HG03565 (cell line): ENCODE measurements at regions not wholly inside any gene's neighbourhood (a gene's known extent, or its start where the extent isn't known, plus 50 kb on each side); places are given as distances from the start of the nearest gene placed in this dataset.

Experiments
- ATAC-seq: cut with Tn5 transposase; IDR thresholded peaks from one replicate; pipeline ENCODE4 v1.9.1; 2021; ENCODE audit warnings: mild to moderate bottlenecking, moderate library complexity; ENCODE audit not compliant: unreplicated experiment

DNA sequence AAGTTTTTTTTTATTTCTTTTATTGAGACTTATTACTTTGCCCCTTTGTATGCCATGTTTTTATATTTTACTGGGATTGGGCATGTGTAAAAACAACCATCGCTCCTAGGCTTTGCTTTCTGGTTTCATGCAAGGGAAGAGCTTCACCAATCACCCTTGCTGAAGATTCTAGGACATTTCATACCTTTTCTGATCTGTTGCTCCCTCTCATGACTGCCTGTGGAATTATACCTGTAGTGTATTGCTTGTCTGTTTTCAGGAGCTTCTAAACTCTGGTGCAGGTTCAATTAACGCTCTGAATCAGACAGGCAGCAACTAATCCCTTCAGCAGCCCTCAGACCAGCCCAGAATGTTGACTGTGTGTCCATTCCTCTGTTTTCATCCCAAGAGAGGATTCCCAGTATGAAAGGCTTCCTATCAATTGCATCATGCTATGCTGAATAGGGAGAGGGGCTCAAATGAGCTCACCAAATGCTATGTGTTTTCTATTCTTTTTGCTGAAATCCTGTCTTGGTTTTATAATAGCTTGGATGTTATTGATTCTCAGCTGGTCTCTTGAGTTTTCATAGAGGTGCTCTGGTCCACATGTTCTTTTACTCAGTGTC, 572.9 kb upstream of the CDH6 start:
- ATAC-seq: no peak

DNA sequence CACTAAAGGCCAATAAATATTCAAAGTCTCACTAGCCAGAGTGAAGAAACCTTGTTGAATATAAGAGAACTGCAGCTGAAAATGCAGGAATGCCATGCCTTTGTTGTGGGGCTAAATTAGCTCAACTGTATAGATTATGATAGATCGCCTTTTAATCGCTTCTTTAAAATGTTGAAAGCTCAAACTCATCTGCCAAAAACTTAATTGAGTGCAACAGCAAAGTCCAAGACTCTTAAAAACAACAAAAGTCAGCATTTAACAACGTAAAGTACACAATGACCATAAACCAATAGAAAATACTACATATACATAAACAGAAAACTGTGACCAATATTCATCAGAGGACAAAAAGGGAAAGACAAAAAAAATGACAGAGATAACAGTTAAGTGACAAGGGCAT, 585.0 kb upstream of the CDH6 start:
- no peak for ATAC-seq

GRCh38 chr5:30607301-30607894, 586.1 kb upstream of the CDH6 start:
- no peak for ATAC-seq

GRCh38 chr5:30605693-30606268, 587.7 kb upstream of the CDH6 start:
- ATAC-seq: no peak

DNA sequence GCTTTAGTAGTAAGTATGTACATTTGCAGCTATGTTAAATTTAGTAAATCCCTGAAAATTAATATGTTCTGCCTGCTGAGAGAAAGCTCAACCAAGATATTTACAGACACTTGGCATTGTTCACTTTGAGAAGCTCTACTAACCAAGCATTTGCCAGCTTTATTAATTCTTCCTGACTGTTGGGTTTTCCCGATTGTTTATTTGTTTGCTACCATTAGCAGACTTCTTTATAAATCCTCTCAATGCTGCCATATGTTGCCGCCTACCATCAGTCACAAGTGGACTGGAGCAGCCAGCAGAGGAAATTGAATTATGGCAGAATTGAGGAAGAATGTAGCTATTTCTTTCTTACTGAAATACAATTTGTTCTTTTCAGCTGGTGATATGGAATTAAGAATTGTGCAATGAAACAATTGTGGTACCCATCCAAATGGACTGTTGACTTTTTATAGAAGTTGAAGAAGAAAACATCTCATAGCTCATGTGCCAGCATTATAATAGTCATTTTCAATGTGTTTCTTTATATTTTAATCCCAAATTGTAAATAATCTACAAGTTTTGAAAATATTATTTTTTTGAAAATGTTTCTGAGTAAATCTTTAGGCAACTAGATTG, 588.7 kb upstream of the CDH6 start:
- ATAC-seq: no peak

DNA sequence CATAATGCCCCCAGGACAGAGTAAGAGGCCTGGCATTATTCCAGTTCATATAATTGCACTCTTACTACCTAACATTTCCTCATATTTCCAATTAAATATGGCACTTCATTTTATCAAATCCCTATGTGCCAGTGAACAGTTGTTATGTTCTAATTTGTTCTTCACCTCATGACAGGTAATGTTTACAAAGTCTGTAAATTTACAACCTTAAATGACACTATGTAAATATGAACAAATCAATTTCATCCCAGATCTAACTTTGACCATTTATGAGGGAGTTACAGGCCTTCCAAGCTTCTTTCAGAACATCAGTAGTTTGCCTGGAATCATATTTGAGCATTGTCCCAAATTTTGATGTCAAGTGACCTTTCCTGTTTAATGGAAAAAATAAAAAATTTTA, 592.6 kb upstream of the CDH6 start:
- no peak for ATAC-seq

DNA sequence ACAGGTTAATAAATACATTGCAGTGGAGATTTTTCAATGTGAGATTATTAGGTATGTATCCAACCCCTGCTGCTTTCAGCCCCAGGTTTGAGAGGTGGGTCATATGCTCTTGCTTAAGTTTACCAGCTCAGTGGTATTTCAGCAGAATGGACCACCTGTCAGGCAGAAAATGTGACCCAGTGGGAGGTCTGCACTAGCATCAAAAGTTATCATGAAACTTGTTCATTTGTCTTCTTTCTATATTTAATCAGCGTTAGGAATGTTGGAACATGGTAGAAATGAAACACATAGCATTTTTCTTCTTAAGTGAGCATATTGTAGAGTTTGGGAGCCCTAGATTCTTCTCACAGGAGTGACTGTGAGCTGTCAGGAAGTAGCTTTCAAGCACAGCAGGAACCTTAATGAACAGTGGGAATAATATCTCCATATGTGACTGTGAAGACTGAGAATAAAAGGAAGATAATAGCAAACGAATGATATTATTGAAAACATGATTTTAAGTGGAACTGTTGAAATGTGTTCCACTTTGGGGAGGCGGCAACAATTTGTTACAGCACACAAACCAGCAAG, 596.9 kb upstream of the CDH6 start:
- no peak for ATAC-seq

GRCh38 chr5:30594331-30594730, 599.2 kb upstream of the CDH6 start:
- ATAC-seq: no peak

GRCh38 chr5:30592833-30593232, 600.7 kb upstream of the CDH6 start:
- ATAC-seq: no peak

GRCh38 chr5:30581198-30581935, 612.1 kb upstream of the CDH6 start:
- ATAC-seq: no peak

DNA sequence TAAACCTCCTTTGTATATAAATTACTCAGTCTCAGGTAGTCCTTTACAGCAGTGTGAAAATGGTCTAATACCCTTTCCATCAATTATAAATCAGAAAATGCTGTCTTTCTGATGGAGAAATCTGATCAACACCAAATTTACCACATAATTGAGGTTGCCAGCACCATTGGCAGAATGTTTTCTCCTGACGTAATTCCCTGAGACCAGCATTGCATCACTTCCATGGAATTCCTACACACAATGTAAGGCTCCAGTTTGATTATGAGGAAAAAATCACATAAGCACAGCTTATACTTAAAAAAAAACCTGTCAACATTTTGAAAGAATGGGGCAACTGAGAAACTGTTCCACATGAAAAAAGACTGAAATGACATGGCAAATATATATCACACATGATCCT, 618.7 kb upstream of the CDH6 start:
- ATAC-seq: no peak

DNA sequence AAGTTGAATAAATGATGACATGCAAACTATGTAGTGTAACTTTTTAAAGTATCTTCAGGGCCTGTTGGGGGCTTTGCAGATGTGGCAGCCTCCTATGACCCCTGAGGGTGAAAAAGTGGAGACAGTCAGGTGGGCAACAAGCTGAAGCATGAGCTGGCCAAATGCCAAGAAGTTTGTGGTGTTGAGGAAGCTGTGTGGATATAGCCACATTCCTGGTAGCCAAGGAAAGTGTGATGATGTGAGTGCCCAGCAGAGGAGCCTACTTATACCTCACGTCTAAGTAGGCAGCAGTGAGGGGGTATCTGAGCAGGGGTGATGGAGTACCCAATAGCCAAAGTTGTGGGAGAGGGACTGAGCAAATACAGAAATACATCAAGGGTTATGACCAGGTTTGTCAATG, 621.2 kb upstream of the CDH6 start:
- ATAC-seq: no peak

- no peak for ATAC-seq
Observed at GRCh38 chr5:30561771-30562170, 631.7 kb upstream of the CDH6 start.

DNA sequence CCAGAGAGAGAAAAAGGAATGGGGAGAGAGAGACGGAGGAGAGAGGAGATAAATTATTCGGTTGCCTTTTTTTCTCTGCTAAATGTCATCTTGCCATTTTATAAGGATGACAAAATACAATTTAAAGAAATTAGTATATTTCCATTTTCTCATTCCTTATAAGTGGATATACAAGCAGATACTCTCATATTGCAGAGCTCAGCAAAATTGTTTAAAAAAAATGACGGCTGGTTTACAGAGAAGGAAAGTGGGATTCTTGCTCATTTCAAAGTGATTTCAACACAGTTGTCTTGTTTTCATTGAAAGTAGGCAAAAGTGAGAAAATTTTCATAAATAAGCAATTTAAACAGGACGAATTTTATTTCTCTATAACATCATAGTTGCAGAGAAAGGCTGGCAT, 641.9 kb upstream of the CDH6 start:
- no peak for ATAC-seq

DNA sequence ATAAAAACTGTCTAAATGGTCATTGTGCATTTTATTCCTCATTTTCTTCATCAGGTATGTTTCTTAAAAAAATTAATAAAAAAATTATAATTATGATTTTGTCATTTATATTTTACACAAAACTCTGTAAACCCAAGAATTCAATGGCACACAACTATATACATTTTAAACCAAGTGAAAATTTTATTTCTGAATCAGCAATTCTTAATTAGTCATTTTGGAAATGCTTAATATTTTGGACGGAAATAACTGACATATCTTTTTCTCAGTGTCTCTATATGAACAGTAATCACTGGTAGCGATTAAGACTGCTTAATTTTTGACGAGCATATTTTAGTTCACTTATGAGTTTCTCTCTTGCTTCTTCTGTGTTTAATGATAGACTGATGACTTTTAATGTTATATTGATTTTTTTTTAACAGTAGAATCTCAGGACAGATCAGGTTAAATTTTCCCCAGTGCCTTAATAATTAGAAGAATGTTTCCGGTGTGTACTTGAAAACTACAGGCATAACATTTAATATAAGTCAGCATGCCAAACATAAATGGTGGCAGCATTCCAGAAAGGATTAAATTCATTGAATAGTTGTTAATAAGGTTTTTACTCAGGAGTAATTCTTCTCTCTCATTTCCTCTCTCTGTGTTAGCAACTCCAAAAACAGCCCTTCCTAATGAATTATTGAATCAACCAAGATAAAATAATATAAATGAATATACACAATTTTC, 644.7 kb upstream of the CDH6 start:
- ATAC-seq: no peak

DNA sequence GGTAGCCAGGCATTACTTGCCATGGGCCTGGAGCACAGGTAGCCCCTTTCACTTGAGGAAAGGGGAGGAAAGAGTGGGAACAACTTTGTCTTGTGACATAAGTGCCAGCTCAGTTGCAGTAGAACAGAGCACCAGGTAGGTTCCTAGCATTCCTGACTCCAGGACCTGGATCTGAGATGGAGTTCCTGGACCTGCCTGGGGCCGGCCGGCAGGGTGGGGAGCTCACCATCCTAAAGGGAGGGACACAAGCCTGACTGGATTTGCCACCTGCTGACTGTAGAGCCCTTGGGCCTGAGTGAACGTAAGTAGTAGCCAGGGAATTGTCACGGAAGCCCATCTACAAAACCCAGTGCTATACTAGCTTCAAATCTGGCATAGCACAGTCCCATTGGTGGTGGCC, 653.3 kb upstream of the CDH6 start:
- no peak for ATAC-seq

DNA sequence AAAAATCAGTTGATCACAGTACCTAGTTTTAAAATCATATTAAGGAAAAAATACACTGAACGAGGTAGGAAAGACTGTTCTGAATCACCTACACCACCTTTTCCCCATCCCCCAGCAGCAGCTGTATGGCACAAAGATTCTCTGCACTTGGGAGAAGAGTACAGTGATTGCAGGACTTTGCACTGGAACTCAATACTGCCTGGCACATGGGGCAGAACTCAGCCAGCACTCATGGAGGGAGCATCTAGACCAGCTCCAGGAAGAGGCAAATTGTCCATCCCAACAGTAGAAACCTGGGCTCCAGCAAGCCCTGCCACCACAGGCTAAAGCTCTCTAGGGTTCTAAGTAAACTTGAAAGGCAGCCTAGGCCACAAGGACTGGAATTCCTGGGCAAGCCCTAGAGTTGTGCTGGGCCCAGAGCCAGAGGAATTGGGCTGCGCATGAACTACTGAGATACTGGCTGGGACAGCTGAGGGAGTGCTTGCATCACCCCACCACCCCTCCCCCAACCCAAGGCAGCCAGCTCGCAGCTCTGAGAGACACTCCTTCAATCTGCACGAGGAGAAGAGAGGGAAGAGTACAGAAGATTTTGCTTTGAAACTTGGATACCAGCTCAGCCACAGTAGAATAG, 654.4 kb upstream of the CDH6 start:
- ATAC-seq: no peak

DNA sequence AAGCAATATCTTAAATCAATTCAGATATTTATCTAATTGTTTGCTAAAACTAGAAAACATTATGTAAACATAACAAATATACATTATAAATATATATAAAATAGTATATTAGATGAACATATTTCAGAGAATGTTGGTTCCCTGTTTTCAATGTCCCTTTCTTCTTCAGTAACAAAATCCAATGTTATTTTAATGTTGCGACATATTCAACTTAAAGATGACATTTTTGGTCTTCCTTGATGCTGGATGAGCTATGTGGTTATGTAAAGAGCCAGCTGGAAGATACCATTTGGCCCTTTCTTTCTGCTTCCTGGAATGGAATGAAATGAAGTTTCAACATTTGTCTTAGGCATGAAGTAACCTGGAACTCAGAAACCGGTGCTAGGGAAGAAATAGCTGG, 668.1 kb upstream of the CDH6 start:
- no peak for ATAC-seq

- ATAC-seq: no peak
Observed at GRCh38 chr5:30524428-30524827, 669.1 kb upstream of the CDH6 start.

GRCh38 chr5:30523061-30523460, 670.4 kb upstream of the CDH6 start:
- no peak for ATAC-seq
